HEK293 (cell line): ENCODE measurements at regions not wholly inside any gene's neighbourhood (a gene's known extent, or its start where the extent isn't known, plus 50 kb on each side); places are given as distances from the start of the nearest gene placed in this dataset.

ENCODE experiments used
- PRDM4 ChIP-seq: fragments of 450-650 bp; formaldehyde crosslinking; IDR thresholded peaks from 2 replicates; pipeline ENCODE4 v1.5.1; 2017; ENCODE audit warnings: missing biosample characterization, missing genetic modification characterization
- ZBTB17 ChIP-seq: fragments of 450-650 bp; formaldehyde crosslinking; IDR thresholded peaks from 2 replicates; pipeline ENCODE4 v1.5.1; 2016; ENCODE audit warnings: missing biosample characterization, missing genetic modification characterization
- ZFP41 ChIP-seq: fragments of 450-650 bp; formaldehyde crosslinking; IDR thresholded peaks from 2 replicates; pipeline ENCODE4 v1.5.1; 2016; ENCODE audit warnings: missing biosample characterization, missing genetic modification characterization, borderline replicate concordance
- ZNF132 ChIP-seq: fragments of 450-650 bp; formaldehyde crosslinking; IDR thresholded peaks from 2 replicates; pipeline ENCODE4 v1.5.1; 2017; ENCODE audit warnings: missing biosample characterization, missing genetic modification characterization, borderline replicate concordance
- ZNF354C ChIP-seq: fragments of 450-650 bp; formaldehyde crosslinking; IDR thresholded peaks from 2 replicates; pipeline ENCODE4 v1.5.1; 2016; ENCODE audit warnings: missing biosample characterization, missing genetic modification characterization, low read depth, borderline replicate concordance
- ZNF76 ChIP-seq: fragments of 450-650 bp; formaldehyde crosslinking; IDR thresholded peaks from 2 replicates; pipeline ENCODE4; 2016; ENCODE audit warnings: low read depth, missing biosample characterization, missing genetic modification characterization, borderline replicate concordance
- ZNF768 ChIP-seq: fragments of 450-650 bp; formaldehyde crosslinking; IDR thresholded peaks from 2 replicates; pipeline ENCODE4 v1.5.1; 2018; ENCODE audit warnings: missing biosample characterization, mild to moderate bottlenecking, missing genetic modification characterization
- TF ChIP-seq, protein P1 (sequence below): fragments of 450-650 bp; formaldehyde crosslinking; IDR thresholded peaks from 2 replicates; pipeline ENCODE4 v1.5.1; 2016; ENCODE audit warnings: missing biosample characterization, missing genetic modification characterization

- TF ChIP-seq ZNF132 (tag by site-specific recombination), result no peak
- no peak for TF ChIP-seq ZNF768 (tag by site-specific recombination)
- TF ChIP-seq, protein P1, sequence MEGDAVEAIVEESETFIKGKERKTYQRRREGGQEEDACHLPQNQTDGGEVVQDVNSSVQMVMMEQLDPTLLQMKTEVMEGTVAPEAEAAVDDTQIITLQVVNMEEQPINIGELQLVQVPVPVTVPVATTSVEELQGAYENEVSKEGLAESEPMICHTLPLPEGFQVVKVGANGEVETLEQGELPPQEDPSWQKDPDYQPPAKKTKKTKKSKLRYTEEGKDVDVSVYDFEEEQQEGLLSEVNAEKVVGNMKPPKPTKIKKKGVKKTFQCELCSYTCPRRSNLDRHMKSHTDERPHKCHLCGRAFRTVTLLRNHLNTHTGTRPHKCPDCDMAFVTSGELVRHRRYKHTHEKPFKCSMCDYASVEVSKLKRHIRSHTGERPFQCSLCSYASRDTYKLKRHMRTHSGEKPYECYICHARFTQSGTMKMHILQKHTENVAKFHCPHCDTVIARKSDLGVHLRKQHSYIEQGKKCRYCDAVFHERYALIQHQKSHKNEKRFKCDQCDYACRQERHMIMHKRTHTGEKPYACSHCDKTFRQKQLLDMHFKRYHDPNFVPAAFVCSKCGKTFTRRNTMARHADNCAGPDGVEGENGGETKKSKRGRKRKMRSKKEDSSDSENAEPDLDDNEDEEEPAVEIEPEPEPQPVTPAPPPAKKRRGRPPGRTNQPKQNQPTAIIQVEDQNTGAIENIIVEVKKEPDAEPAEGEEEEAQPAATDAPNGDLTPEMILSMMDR (tag by site-specific recombination), result no peak
- no peak for TF ChIP-seq ZNF354C
- TF ChIP-seq PRDM4 (tag by site-specific recombination), result no peak
- no peak for TF ChIP-seq ZBTB17
- no peak for TF ChIP-seq ZFP41 (tag by site-specific recombination)
- no peak for TF ChIP-seq ZNF76 (tag by site-specific recombination)
Measured at GRCh38 chr5:77935506-77936364, 159.6 kb upstream of the TBCA start.
